Activated B cell treated with CpG ODN at 0.5 μM for 24 hours (primary cell): ENCODE measurements at regions not wholly inside any gene's neighbourhood (a gene's known extent, or its start where the extent isn't known, plus 50 kb on each side); places are given as distances from the start of the nearest gene placed in this dataset.

Source experiments
- ATAC-seq: fragments of 200-7000 bp; cut with Tn5 transposase; one replicate; pipeline ENCODE4 v1.10.0; 2021; ENCODE audit warnings: low read depth, mild to moderate bottlenecking, moderate library complexity
- CTCF ChIA-PET: fragments of 350-600 bp; sonication (Branson Sonifier 250); formaldehyde crosslinking; loops from one replicate; lab custom pipeline; 2021; ENCODE audit warnings: antibody characterized with exemption; lab: Charles Lee
- POLR2A ChIA-PET: fragments of 350-600 bp; sonication (Branson Sonifier 250); formaldehyde crosslinking; loops from one replicate; lab custom pipeline; 2021; ENCODE audit warnings: antibody characterized with exemption; lab: Charles Lee
- DNase-seq: peaks from one replicate; pipeline ENCODE4 v3.0.0; 2022
- H3K27ac Mint-ChIP-seq: one replicate; pipeline ENCODE4 v1.8.0; 2020; ENCODE audit warnings: mixed read lengths
- H3K27me3 Mint-ChIP-seq: one replicate; pipeline ENCODE4 v1.8.0; 2021; ENCODE audit warnings: mixed read lengths
- H3K36me3 Mint-ChIP-seq: one replicate; pipeline ENCODE4 v1.8.0; 2021; ENCODE audit warnings: low read depth, mixed read lengths
- H3K4me1 Mint-ChIP-seq: one replicate; pipeline ENCODE4 v1.8.0; 2021; ENCODE audit warnings: mixed read lengths
- H3K4me3 Mint-ChIP-seq: one replicate; pipeline ENCODE4 v1.8.0; 2020; ENCODE audit warnings: mild to moderate bottlenecking, mixed read lengths
- H3K9me3 Mint-ChIP-seq: one replicate; pipeline ENCODE4 v1.8.0; 2020; ENCODE audit warnings: mixed read lengths
- CTCF ChIP-seq: fragments of 200-600 bp; IDR thresholded peaks from one replicate; pipeline ENCODE4 v1.8.0; 2022; ENCODE audit warnings: antibody characterized with exemption, mild to moderate bottlenecking
- intact Hi-C: fragments of 100-400 bp; cut with micrococcal nuclease; formaldehyde crosslinking; loops from one replicate; pipeline ENCODE4 v1.15.1; 2024

- intact Hi-C loops: no loop called here
- CTCF ChIA-PET: no interaction called here
These were observed 507.2 kb downstream of the TBC1D22A start for GRCh38 chr22:47269516-47270088.

GRCh38 chr22:47267513-47268282, 505.2 kb downstream of the TBC1D22A start:
- Mint-ChIP-seq H3K36me3 (no peaks in the 10 kb centered on the region), H3K9me3 (no peaks in the 10 kb centered on the region), H3K27me3 (no peaks in the 10 kb centered on the region), H3K4me3 (no peak overlapping the region), H3K4me1 (no peaks in the 10 kb centered on the region), H3K27ac (no peak overlapping the region)
- intact Hi-C loops: no loop called here
- CTCF ChIA-PET: no interaction called here
- TF ChIP-seq CTCF: no peak
- POLR2A ChIA-PET: no interaction called here
- no peak for DNase-seq
- ATAC-seq: no peak

More at GRCh38 chr22:47269516-47270088, 507.2 kb downstream of the TBC1D22A start:
- Mint-ChIP-seq H3K36me3 (no peaks in the 10 kb centered on the region), H3K27ac (no peak overlapping the region), H3K27me3 (no peaks in the 10 kb centered on the region), H3K4me3 (no peak overlapping the region), H3K9me3 (no peaks in the 10 kb centered on the region), H3K4me1 (no peaks in the 10 kb centered on the region)
- DNase-seq (no peak), ATAC-seq (no peak)
- POLR2A ChIA-PET: no interaction called here
- no peak for TF ChIP-seq CTCF

GRCh38 chr22:47266329-47266728, 503.9 kb downstream of the TBC1D22A start:
- H3K9me3 Mint-ChIP-seq: no peaks in the 10 kb centered on the region
- no peaks in the 10 kb centered on the region for H3K27me3 Mint-ChIP-seq
- POLR2A ChIA-PET: no interaction called here
- no peak overlapping the region for H3K27ac Mint-ChIP-seq
- no peak overlapping the region for H3K4me3 Mint-ChIP-seq
- intact Hi-C loops: no loop called here
- DNase-seq (no peak), ATAC-seq (no peak)
- TF ChIP-seq CTCF: no peak
- no peaks in the 10 kb centered on the region for H3K36me3 Mint-ChIP-seq
- no peaks in the 10 kb centered on the region for H3K4me1 Mint-ChIP-seq
- CTCF ChIA-PET: no interaction called here

GRCh38 chr22:47260551-47260950, 498.1 kb downstream of the TBC1D22A start:
- Mint-ChIP-seq H3K9me3 (no peaks in the 10 kb centered on the region), H3K4me3 (no peak overlapping the region), H3K27me3 (no peaks in the 10 kb centered on the region), H3K27ac (no peak overlapping the region), H3K4me1 (no peaks in the 10 kb centered on the region), H3K36me3 (no peaks in the 10 kb centered on the region)
- no peak for ATAC-seq
- no peak for DNase-seq
- ChIA-PET POLR2A (no interaction called here), CTCF (no interaction called here)
- intact Hi-C loops: no loop called here
- no peak for TF ChIP-seq CTCF

GRCh38 chr22:47259990-47260389, 497.5 kb downstream of the TBC1D22A start:
- CTCF ChIA-PET: no interaction called here
- TF ChIP-seq CTCF: no peak

More at GRCh38 chr22:47259990-47260389, 497.5 kb downstream of the TBC1D22A start:
- H3K4me3 Mint-ChIP-seq: no peak overlapping the region
- POLR2A ChIA-PET: no interaction called here
- no peaks in the 10 kb centered on the region for H3K36me3 Mint-ChIP-seq
- no peak for DNase-seq
- no peak overlapping the region for H3K27ac Mint-ChIP-seq
- H3K9me3 Mint-ChIP-seq: no peaks in the 10 kb centered on the region
- H3K4me1 Mint-ChIP-seq: no peaks in the 10 kb centered on the region
- ATAC-seq: no peak
- no peaks in the 10 kb centered on the region for H3K27me3 Mint-ChIP-seq
- intact Hi-C loops: no loop called here
